ENCODE measurements at regions not wholly inside any gene's neighbourhood (a gene's known extent, or its start where the extent isn't known, plus 50 kb on each side); places are given as distances from the start of the nearest gene placed in this dataset.

DNA sequence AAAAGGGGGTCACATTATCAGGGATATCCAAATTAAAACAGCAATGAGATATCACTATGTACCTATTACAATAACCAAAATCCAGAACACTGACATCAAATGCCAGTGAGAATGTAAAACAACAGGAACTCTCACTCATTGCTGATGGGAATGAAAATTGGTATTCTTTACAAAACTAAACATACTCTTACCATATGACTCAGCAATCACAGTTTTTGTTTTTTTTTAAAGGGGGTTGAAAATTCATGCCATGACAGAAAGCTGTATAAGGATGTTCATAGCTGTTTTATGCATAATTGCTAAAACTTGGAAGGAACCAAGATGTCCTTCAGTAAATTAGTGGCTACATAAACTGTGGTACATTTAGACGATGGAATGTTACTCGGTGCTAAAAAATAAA, 71.6 kb upstream of the SLITRK1 start:
- no peaks in the 10 kb centered on the region for H3K9me3 Mint-ChIP-seq
- no peak for ATAC-seq
- TF ChIP-seq NANOG (IDR thresholded peaks at IDR 0.05; ENCODE audit: borderline replicate concordance) (no peak), ZNF114 (CRISPR knock-in tag; IDR thresholded peaks at IDR 0.05) (no peak), ZNF331 (CRISPR knock-in tag; IDR thresholded peaks at IDR 0.05; ENCODE audit: low read depth) (no peak), EZH2phosphoT487 (IDR thresholded peaks at IDR 0.05; ENCODE audit: unreplicated experiment) (no peak), EZH2 (IDR thresholded peaks at IDR 0.05; ENCODE audit: low read depth, unreplicated experiment) (no peak), JUNB (IDR thresholded peaks at IDR 0.05; ENCODE audit: unreplicated experiment) (no peak), CTCF (conservative IDR thresholded peaks at IDR 0.05; ENCODE audit: low read depth in 2 of 2) (no peak), STAT1 (IDR thresholded peaks at IDR 0.05; ENCODE audit: unreplicated experiment) (no peak)
- TF ChIP-seq, protein P1, sequence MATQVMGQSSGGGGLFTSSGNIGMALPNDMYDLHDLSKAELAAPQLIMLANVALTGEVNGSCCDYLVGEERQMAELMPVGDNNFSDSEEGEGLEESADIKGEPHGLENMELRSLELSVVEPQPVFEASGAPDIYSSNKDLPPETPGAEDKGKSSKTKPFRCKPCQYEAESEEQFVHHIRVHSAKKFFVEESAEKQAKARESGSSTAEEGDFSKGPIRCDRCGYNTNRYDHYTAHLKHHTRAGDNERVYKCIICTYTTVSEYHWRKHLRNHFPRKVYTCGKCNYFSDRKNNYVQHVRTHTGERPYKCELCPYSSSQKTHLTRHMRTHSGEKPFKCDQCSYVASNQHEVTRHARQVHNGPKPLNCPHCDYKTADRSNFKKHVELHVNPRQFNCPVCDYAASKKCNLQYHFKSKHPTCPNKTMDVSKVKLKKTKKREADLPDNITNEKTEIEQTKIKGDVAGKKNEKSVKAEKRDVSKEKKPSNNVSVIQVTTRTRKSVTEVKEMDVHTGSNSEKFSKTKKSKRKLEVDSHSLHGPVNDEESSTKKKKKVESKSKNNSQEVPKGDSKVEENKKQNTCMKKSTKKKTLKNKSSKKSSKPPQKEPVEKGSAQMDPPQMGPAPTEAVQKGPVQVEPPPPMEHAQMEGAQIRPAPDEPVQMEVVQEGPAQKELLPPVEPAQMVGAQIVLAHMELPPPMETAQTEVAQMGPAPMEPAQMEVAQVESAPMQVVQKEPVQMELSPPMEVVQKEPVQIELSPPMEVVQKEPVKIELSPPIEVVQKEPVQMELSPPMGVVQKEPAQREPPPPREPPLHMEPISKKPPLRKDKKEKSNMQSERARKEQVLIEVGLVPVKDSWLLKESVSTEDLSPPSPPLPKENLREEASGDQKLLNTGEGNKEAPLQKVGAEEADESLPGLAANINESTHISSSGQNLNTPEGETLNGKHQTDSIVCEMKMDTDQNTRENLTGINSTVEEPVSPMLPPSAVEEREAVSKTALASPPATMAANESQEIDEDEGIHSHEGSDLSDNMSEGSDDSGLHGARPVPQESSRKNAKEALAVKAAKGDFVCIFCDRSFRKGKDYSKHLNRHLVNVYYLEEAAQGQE (IDR thresholded peaks at IDR 0.05; ENCODE audit: unreplicated experiment), result no peak

DNA sequence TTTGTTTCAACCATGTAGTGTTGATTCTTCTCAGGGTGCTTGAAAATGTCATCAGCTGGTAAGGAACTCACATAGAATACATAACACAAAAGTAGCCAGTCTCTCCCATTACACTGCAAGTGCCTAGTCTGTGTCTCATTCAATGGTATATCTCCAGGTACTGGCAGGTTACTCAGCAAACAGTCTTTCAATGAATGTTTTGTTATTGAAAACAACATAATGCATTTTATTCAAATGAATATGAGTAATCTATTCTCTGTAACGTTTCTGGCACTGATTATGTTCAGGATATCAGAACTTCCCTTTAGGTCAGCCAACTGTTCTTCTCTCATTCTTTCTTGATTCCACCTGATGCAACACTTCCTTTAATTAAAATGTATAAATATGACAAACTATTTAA, 68.0 kb upstream of the SLITRK1 start:
- Histone ChIP-seq H3K36me3 (ENCODE audit: insufficient read depth) (no peaks in the 10 kb centered on the region), H3K27ac (ENCODE audit: low read depth) (no peak overlapping the region), H3K79me2 (replicated peaks; ENCODE audit: insufficient read depth) (no peaks in the 10 kb centered on the region), H3K27me3 (ENCODE audit: insufficient read depth) (no peaks in the 10 kb centered on the region), H2AFZ (no peak overlapping the region), H3K4me2 (no peak overlapping the region), H3F3A (replicated peaks; ENCODE audit: low read depth) (no peaks in the 10 kb centered on the region), H3K4me3 (no peak overlapping the region), H3K4me1 (ENCODE audit: insufficient read depth) (peaks cover 8% of the 10 kb centered on the region; the same call in 1 of the 2 replicates), H4K20me1 (replicated peaks; ENCODE audit: insufficient read depth) (no peaks in the 10 kb centered on the region), H3K9me2 (ENCODE audit: insufficient read depth) (peaks cover 4% of the 10 kb centered on the region; the same call in 1 of the 2 replicates)
- ATAC-seq, result no peak
- Mint-ChIP-seq H3K36me3 (ENCODE audit: low read depth) (no peaks in the 10 kb centered on the region), H3K27me3 (ENCODE audit: insufficient read depth, low read depth, poor library complexity) (peaks cover 2% of the 10 kb centered on the region), H3K9me3 (no peaks in the 10 kb centered on the region), H3K4me3 (no peak overlapping the region), H3K27ac (no peak overlapping the region), H3K4me1 (peaks cover 6% of the 10 kb centered on the region; the same call in 2 of the 3 replicates)
- DNase-seq (ENCODE audit: low spot score), result no peak
- TF ChIP-seq EZH2phosphoT487 (IDR thresholded peaks at IDR 0.05; ENCODE audit: unreplicated experiment) (no peak), ZNF114 (CRISPR knock-in tag; IDR thresholded peaks at IDR 0.05) (no peak), STAT1 (IDR thresholded peaks at IDR 0.05; ENCODE audit: unreplicated experiment) (no peak)
- TF ChIP-seq, protein P2, sequence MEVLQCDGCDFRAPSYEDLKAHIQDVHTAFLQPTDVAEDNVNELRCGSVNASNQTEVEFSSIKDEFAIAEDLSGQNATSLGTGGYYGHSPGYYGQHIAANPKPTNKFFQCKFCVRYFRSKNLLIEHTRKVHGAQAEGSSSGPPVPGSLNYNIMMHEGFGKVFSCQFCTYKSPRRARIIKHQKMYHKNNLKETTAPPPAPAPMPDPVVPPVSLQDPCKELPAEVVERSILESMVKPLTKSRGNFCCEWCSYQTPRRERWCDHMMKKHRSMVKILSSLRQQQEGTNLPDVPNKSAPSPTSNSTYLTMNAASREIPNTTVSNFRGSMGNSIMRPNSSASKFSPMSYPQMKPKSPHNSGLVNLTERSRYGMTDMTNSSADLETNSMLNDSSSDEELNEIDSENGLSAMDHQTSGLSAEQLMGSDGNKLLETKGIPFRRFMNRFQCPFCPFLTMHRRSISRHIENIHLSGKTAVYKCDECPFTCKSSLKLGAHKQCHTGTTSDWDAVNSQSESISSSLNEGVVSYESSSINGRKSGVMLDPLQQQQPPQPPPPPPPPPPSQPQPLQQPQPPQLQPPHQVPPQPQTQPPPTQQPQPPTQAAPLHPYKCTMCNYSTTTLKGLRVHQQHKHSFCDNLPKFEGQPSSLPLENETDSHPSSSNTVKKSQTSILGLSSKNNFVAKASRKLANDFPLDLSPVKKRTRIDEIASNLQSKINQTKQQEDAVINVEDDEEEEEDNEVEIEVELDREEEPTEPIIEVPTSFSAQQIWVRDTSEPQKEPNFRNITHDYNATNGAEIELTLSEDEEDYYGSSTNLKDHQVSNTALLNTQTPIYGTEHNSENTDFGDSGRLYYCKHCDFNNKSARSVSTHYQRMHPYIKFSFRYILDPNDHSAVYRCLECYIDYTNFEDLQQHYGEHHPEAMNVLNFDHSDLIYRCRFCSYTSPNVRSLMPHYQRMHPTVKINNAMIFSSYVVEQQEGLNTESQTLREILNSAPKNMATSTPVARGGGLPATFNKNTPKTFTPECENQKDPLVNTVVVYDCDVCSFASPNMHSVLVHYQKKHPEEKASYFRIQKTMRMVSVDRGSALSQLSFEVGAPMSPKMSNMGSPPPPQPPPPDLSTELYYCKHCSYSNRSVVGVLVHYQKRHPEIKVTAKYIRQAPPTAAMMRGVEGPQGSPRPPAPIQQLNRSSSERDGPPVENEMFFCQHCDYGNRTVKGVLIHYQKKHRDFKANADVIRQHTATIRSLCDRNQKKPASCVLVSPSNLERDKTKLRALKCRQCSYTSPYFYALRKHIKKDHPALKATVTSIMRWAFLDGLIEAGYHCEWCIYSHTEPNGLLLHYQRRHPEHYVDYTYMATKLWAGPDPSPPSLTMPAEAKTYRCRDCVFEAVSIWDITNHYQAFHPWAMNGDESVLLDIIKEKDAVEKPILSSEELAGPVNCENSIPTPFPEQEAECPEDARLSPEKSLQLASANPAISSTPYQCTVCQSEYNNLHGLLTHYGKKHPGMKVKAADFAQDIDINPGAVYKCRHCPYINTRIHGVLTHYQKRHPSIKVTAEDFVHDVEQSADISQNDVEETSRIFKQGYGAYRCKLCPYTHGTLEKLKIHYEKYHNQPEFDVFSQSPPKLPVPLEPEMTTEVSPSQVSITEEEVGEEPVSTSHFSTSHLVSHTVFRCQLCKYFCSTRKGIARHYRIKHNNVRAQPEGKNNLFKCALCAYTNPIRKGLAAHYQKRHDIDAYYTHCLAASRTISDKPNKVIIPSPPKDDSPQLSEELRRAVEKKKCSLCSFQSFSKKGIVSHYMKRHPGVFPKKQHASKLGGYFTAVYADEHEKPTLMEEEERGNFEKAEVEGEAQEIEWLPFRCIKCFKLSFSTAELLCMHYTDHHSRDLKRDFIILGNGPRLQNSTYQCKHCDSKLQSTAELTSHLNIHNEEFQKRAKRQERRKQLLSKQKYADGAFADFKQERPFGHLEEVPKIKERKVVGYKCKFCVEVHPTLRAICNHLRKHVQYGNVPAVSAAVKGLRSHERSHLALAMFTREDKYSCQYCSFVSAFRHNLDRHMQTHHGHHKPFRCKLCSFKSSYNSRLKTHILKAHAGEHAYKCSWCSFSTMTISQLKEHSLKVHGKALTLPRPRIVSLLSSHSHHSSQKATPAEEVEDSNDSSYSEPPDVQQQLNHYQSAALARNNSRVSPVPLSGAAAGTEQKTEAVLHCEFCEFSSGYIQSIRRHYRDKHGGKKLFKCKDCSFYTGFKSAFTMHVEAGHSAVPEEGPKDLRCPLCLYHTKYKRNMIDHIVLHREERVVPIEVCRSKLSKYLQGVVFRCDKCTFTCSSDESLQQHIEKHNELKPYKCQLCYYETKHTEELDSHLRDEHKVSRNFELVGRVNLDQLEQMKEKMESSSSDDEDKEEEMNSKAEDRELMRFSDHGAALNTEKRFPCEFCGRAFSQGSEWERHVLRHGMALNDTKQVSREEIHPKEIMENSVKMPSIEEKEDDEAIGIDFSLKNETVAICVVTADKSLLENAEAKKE (CRISPR knock-in tag; IDR thresholded peaks at IDR 0.05), result no peak

More for the DNA sequence above, 71.6 kb upstream of the SLITRK1 start:
- Histone ChIP-seq H3K36me3 (ENCODE audit: insufficient read depth) (no peaks in the 10 kb centered on the region), H3K4me3 (no peak overlapping the region), H3K79me2 (replicated peaks; ENCODE audit: insufficient read depth) (no peaks in the 10 kb centered on the region), H3K9me2 (ENCODE audit: insufficient read depth) (no peaks in the 10 kb centered on the region), H3K27me3 (ENCODE audit: insufficient read depth) (no peaks in the 10 kb centered on the region), H4K20me1 (replicated peaks; ENCODE audit: insufficient read depth) (no peaks in the 10 kb centered on the region), H2AFZ (no peak overlapping the region), H3F3A (replicated peaks; ENCODE audit: low read depth) (no peaks in the 10 kb centered on the region), H3K4me1 (ENCODE audit: insufficient read depth) (peaks cover 8% of the 10 kb centered on the region; the same call in 1 of the 2 replicates), H3K27ac (ENCODE audit: low read depth) (no peak overlapping the region), H3K4me2 (no peak overlapping the region)
- Mint-ChIP-seq H3K27me3 (ENCODE audit: insufficient read depth, low read depth, poor library complexity) (peaks cover 2% of the 10 kb centered on the region), H3K36me3 (ENCODE audit: low read depth) (no peaks in the 10 kb centered on the region), H3K4me3 (no peak overlapping the region), H3K4me1 (peaks cover 6% of the 10 kb centered on the region; the same call in 2 of the 3 replicates), H3K27ac (no peak overlapping the region)
- DNase-seq (ENCODE audit: low spot score), result no peak
